AG04449 (cell line): ENCODE measurements at regions not wholly inside any gene's neighbourhood (a gene's known extent, or its start where the extent isn't known, plus 50 kb on each side); places are given as distances from the start of the nearest gene placed in this dataset.

Experiments used
- CTCF ChIA-PET: fragments of 350-600 bp; formaldehyde crosslinking; extraction: SDS; loops from one replicate; lab custom pipeline; 2021; ENCODE audit warnings: antibody characterized with exemption; lab: Yijun Ruan, JAX
- POLR2A ChIA-PET: fragments of 400-600, 350-600 bp; formaldehyde crosslinking; extraction: SDS; loops from one replicate; lab custom pipeline; 2020; ENCODE audit warnings: antibody characterized with exemption, inconsistent platforms; lab: Yijun Ruan, JAX
- DNase-seq: peaks from one replicate; pipeline ENCODE4 v3.0.0-alpha.2; 2010; ENCODE audit warnings: low read depth, low spot score
- H3K4me3 ChIP-seq: 2 replicates; pipeline ENCODE4 v1.5.1; 2011; ENCODE audit warnings: low read depth, mild to moderate bottlenecking, control low read depth, low read length
- TF ChIP-seq, protein P1 (sequence below): IDR thresholded peaks from one replicate; pipeline ENCODE4 v1.5.1; 2011; ENCODE audit warnings: mild to moderate bottlenecking, moderate library complexity, low read length, control low read depth, inconsistent platforms; ENCODE audit not compliant: insufficient read depth; ENCODE audit errors: missing control alignments

DNA sequence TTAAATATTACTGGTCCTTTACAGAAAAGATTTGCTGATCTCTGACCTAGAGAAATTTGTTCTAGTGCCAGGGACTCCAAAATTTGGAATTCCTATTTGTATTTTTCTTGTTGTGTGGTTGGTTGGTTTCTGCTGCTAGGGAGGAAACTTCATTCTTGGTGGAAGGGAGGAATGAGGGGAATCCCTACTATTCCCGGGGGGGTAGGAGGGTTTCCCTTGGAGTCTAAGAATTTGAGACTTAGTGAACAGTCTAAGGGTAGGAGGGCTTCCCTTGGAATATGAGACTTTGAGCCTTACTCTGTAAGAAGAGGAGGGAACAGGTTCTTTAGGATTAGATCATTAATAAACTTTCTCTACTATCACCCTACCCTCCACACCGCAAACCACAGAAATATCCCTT lies 67.1 kb upstream of the ADGRF1 start:
- TF ChIP-seq, protein P1, sequence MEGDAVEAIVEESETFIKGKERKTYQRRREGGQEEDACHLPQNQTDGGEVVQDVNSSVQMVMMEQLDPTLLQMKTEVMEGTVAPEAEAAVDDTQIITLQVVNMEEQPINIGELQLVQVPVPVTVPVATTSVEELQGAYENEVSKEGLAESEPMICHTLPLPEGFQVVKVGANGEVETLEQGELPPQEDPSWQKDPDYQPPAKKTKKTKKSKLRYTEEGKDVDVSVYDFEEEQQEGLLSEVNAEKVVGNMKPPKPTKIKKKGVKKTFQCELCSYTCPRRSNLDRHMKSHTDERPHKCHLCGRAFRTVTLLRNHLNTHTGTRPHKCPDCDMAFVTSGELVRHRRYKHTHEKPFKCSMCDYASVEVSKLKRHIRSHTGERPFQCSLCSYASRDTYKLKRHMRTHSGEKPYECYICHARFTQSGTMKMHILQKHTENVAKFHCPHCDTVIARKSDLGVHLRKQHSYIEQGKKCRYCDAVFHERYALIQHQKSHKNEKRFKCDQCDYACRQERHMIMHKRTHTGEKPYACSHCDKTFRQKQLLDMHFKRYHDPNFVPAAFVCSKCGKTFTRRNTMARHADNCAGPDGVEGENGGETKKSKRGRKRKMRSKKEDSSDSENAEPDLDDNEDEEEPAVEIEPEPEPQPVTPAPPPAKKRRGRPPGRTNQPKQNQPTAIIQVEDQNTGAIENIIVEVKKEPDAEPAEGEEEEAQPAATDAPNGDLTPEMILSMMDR, result no peak
- CTCF ChIA-PET, result interaction anchor here (1.2 kb wide), 1 partner anchor 200 kb away, joined by 3 read pairs; no protein-coding TSS in a partner anchor
- no peak overlapping the region for H3K4me3 ChIP-seq
- DNase-seq, result no peak
- POLR2A ChIA-PET, result no interaction called here

DNA sequence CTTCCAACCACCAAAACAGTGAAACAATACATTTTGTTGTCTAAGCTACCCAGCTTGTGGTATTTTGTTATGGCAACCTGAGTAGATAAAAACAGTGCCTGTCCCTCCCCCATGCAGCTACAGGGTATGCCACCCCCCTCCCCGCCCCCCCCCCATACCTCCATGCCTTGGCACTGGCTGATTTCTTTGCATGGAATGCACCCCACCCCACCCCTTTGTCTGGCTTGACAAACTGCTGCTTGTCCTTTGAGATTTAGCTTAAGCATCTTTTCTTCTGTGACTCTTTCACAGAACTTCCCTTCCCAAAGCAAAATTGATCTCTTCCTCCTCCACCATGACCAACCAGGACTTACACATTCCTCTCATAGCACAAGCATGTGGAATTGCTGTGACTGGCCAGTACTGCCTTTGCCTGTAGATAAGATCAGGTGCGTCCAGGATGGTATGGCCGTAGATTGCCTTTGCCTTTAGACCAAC lies 64.6 kb upstream of the ADGRF1 start:
- no peak overlapping the region for H3K4me3 ChIP-seq
- no peak for DNase-seq
- CTCF ChIA-PET, result interaction anchor here (0.9 to 1.9 kb wide), 3 partner anchors 9 to 307 kb away, joined by 3 to 12 read pairs (median 4); partner anchors contain the start of gene TNFRSF21
- POLR2A ChIA-PET, result no interaction called here
- TF ChIP-seq, protein P1, result no peak

DNA sequence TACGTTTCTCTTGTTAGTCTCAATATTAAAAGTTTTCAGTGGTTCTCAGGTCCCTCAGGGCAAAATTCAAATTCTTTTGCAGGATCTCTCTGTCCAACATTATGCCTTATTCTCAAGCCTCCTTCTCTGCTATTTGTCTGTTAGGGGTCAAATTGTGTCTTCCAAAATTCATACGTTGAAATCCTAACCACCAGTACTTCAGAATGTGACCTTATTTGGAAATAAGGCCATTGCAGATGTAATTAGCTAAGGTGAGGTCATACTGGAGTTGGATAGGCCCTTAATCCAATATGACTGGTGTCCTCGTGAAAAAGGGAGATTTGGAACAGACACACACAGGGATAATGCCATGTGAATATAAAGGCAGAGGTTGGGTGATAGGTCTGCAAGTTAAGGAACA lies 64.1 kb upstream of the ADGRF1 start:
- H3K4me3 ChIP-seq, result no peak overlapping the region
- CTCF ChIA-PET, result interaction anchor here (0.9 to 1.9 kb wide), 3 partner anchors 8 to 308 kb away, joined by 3 to 12 read pairs (median 4); partner anchors contain the start of gene TNFRSF21
- POLR2A ChIA-PET, result interaction anchor here (0.7 kb wide), 1 partner anchor 24 kb away, joined by 3 read pairs; no protein-coding TSS in a partner anchor
- DNase-seq, result no peak
- TF ChIP-seq, protein P1, result no peak

DNA sequence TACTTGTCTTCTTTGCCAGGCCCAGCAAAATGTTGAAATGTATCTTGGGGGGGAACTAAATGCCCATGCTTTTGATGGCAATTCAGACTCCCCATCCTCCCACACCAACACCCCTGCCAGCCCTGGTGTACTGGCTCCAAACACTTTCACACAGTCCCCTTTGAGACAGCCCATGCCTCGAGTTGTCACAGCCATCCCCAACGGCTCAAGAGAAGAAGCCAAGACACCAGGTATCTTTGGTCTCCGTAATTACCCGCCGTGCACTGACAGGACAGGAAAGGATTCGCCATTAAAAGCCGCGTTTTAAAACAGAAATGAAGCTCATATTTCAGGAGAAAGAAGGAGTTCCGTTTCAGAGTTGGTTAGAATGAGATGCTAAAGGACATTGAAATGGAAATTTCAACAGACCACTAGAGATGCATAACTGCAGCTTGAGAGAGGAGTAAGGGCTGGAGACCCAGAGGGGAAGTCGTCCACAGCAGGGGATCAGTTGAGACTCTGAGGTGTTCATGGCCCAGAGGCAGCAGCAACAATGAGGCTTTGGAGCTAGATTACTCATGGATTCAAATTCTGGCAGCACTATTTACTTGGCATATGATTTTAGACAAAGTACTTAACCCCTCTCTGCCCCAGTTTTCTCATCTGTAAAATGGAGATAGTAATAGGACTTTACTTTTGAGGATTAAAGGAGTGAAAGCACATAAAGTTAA lies 63.5 kb upstream of the ADGRF1 start:
- POLR2A ChIA-PET, result interaction anchor here (0.7 kb wide), 1 partner anchor 25 kb away, joined by 3 read pairs; no protein-coding TSS in a partner anchor
- CTCF ChIA-PET, result interaction anchor here (1.7 to 1.9 kb wide), 2 partner anchors 9 to 204 kb away, joined by 4 to 7 read pairs; partner anchors contain the start of gene TNFRSF21
- H3K4me3 ChIP-seq, result no peak overlapping the region
- TF ChIP-seq, protein P1, result no peak
- no peak for DNase-seq

DNA sequence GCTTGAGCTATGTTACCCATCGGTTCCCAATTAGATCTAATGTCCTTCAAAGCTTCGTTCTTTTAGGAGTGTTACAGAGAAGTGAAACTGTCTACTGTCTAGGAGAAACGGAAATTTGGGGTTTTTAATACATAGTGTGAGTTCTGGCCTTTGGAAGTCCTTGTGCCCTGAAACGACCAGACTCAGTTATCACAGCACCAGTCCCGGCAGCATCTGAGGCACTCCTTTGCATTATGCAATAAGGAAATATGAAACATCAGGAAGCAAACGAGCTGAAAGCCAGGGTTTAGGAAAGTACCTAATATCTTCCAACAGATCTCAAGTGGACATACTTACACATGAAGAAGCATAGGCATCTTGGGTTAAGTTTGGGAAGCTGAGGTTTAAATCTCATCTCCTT lies 61.8 kb upstream of the ADGRF1 start:
- DNase-seq, result no peak
- ChIA-PET POLR2A (no interaction called here), CTCF (interaction anchor here (0.6 to 1.7 kb wide), 3 partner anchors 8 to 206 kb away, joined by 3 to 9 read pairs (median 7); partner anchors contain the start of gene TNFRSF21)
- no peak overlapping the region for H3K4me3 ChIP-seq
- TF ChIP-seq, protein P1, result no peak

DNA sequence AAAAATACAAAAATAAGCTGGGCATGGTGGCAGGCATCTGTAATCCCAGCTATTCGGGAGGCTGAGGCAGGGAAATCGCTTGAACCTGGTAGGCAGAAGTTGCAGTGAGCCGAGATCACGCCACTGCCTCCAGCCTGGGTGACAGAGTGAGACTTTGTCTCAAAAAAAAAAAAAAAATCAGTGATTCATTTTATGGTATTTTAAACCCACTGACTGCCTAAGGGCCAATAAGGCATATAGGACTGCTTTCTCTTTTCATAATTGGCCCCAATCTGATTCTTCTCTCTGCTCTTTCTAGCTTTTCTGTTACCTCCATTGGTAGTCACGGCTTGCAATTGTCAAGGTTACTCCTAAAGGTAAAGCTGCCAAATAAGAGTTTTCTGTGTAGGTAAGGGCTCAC lies 60.2 kb upstream of the ADGRF1 start:
- ChIA-PET CTCF (interaction anchor here (1.1 to 1.8 kb wide), 2 partner anchors 9 to 208 kb away, joined by 3 to 4 read pairs; partner anchors contain the start of gene TNFRSF21), POLR2A (no interaction called here)
- TF ChIP-seq, protein P1, result no peak
- no peak for DNase-seq
- no peak overlapping the region for H3K4me3 ChIP-seq
